Uterus (tissue), 2 donors: ENCODE measurements at regions not wholly inside any gene's neighbourhood (a gene's known extent, or its start where the extent isn't known, plus 50 kb on each side); places are given as distances from the start of the nearest gene placed in this dataset.

Experiments
- CTCF ChIP-seq, 4 experiments: fragments of 200-600 bp in 2 of 4; fragments of 450-650 bp in 2 of 4; sonication (generic) in 2 of 4; IDR thresholded peaks; one replicate each; pipeline ENCODE4 v1.5.1; 2016 to 2019; ENCODE audit warnings: antibody characterized with exemption in 4 of 4, mild to moderate bottlenecking in 2 of 4, moderate library complexity in 1 of 4
- POLR2A ChIP-seq, 2 donors: fragments of 450-650 bp; IDR thresholded peaks; one replicate each; pipeline ENCODE4 v1.6.1; 2016; ENCODE audit warnings: antibody characterized with exemption in 2 of 2, mild to moderate bottlenecking in 1 of 2, moderate library complexity in 1 of 2

- TF ChIP-seq CTCF (IDR thresholded peaks at IDR 0.05) (no peak), POLR2A (IDR thresholded peaks at IDR 0.05) (no peak)
Observed at GRCh38 chr17:13442361-13442760, 159.4 kb downstream of the HS3ST3A1 start.
